Tibial nerve (tissue), 4 donors: ENCODE measurements at regions not wholly inside any gene's neighbourhood (a gene's known extent, or its start where the extent isn't known, plus 50 kb on each side); places are given as distances from the start of the nearest gene placed in this dataset.

Experiments
- CTCF ChIP-seq, 5 experiments: fragments of 200-600 bp in 3 of 5; fragments of 450-650 bp in 2 of 5; sonication (generic) in 3 of 5; IDR thresholded peaks; one replicate each; pipeline ENCODE4 v1.5.1; 2016 to 2019; ENCODE audit warnings: antibody characterized with exemption in 5 of 5, mild to moderate bottlenecking in 3 of 5, moderate library complexity in 2 of 5
- EP300 ChIP-seq, 2 donors: sonication (generic); formaldehyde crosslinking; IDR thresholded peaks; one replicate each; pipeline ENCODE4 v1.6.1; 2017; ENCODE audit warnings: antibody characterized with exemption in 2 of 2, mild to moderate bottlenecking in 1 of 2
- POLR2A ChIP-seq, 2 donors: fragments of 450-650 bp; IDR thresholded peaks; one replicate each; pipeline ENCODE4 v1.6.1; 2017; ENCODE audit warnings: antibody characterized with exemption in 2 of 2, mild to moderate bottlenecking in 2 of 2, moderate library complexity in 2 of 2

GRCh38 chr4:104351706-104352105 lies 143.0 kb downstream of the CXXC4 start:
- no peak for TF ChIP-seq CTCF (IDR thresholded peaks at IDR 0.05)
- no peak for TF ChIP-seq POLR2A (IDR thresholded peaks at IDR 0.05)
- no peak for TF ChIP-seq EP300 (IDR thresholded peaks at IDR 0.05)
